H9 (cell line): ENCODE measurements at regions not wholly inside any gene's neighbourhood (a gene's known extent, or its start where the extent isn't known, plus 50 kb on each side); places are given as distances from the start of the nearest gene placed in this dataset.

Experiments used
- DNase-seq: peaks from one replicate; pipeline ENCODE4 v3.0.0-alpha.2; 2017
- H2AFZ ChIP-seq: one replicate; pipeline ENCODE4 v1.6.1; 2013; ENCODE audit warnings: mild to moderate bottlenecking, low read length, control low read depth, moderate library complexity
- H2AK5ac ChIP-seq: 2 replicates; pipeline ENCODE4 v1.6.1; 2013; ENCODE audit warnings: low read length, control low read depth, mixed read lengths; ENCODE audit not compliant: insufficient read length
- H2BK120ac ChIP-seq: one replicate; pipeline ENCODE4 v1.6.1; 2013; ENCODE audit warnings: low read depth, mild to moderate bottlenecking, low read length, control low read depth, inconsistent platforms; ENCODE audit not compliant: poor library complexity, severe bottlenecking
- H2BK12ac ChIP-seq: 2 replicates; pipeline ENCODE4 v1.6.1; 2013; ENCODE audit warnings: low read length, control low read depth, mixed read lengths, low read depth; ENCODE audit not compliant: insufficient read length
- H2BK15ac ChIP-seq: 2 replicates; pipeline ENCODE4 v1.6.1; 2013; ENCODE audit warnings: low read depth, low read length, control low read depth
- H2BK20ac ChIP-seq: one replicate; pipeline ENCODE4 v1.6.1; 2013; ENCODE audit warnings: low read depth, mild to moderate bottlenecking, low read length, control low read depth, inconsistent platforms; ENCODE audit not compliant: poor library complexity, severe bottlenecking
- H2BK5ac ChIP-seq: 2 replicates; pipeline ENCODE4 v1.6.1; 2013; ENCODE audit warnings: low read length, control low read depth, mixed read lengths; ENCODE audit not compliant: insufficient read length
- H3K14ac ChIP-seq: 2 replicates; pipeline ENCODE4 v1.6.1; 2013; ENCODE audit warnings: low read length, control low read depth; ENCODE audit not compliant: insufficient read depth
- H3K18ac ChIP-seq: 2 replicates; pipeline ENCODE4 v1.6.1; 2013; ENCODE audit warnings: low read depth, mild to moderate bottlenecking, mixed read lengths, low read length, control low read depth; ENCODE audit not compliant: insufficient read length
- H3K23ac ChIP-seq: 2 replicates; pipeline ENCODE4 v1.6.1; 2013; ENCODE audit warnings: low read length, control low read depth, mixed read lengths, low read depth; ENCODE audit not compliant: insufficient read length
- H3K23me2 ChIP-seq: 2 replicates; pipeline ENCODE4 v1.6.1; 2013; ENCODE audit warnings: low read depth, mild to moderate bottlenecking, mixed read lengths, low read length, control low read depth; ENCODE audit not compliant: insufficient read length, poor library complexity, severe bottlenecking
- H3K27ac ChIP-seq: 2 replicates; pipeline ENCODE4 v1.5.1; 2013; ENCODE audit warnings: low read length, control low read depth, mixed read lengths, low read depth; ENCODE audit not compliant: insufficient read length
- H3K27me3 ChIP-seq: 2 replicates; pipeline ENCODE4 v1.6.1; 2013; ENCODE audit warnings: low read length, control low read depth, inconsistent platforms; ENCODE audit not compliant: insufficient read depth
- H3K4ac ChIP-seq: 2 replicates; pipeline ENCODE4 v1.6.1; 2013; ENCODE audit warnings: low read depth, mild to moderate bottlenecking, control low read depth, inconsistent platforms, low read length, moderate library complexity
- H3K4me1 ChIP-seq: 2 replicates; pipeline ENCODE4 v1.6.1; 2013; ENCODE audit warnings: low read length, control low read depth, inconsistent platforms; ENCODE audit not compliant: insufficient read depth
- H3K4me2 ChIP-seq: 2 replicates; pipeline ENCODE4 v1.6.1; 2013; ENCODE audit warnings: low read length, control low read depth, mixed read lengths; ENCODE audit not compliant: insufficient read length, insufficient read depth
- H3K56ac ChIP-seq: 2 replicates; pipeline ENCODE4 v1.6.1; 2013; ENCODE audit warnings: low read depth, mild to moderate bottlenecking, mixed read lengths, low read length, control low read depth; ENCODE audit not compliant: insufficient read length
- H3K79me1 ChIP-seq: 2 replicates; pipeline ENCODE4 v1.6.1; 2013; ENCODE audit warnings: low read depth, mild to moderate bottlenecking, moderate library complexity, low read length, control low read depth, inconsistent platforms; ENCODE audit not compliant: insufficient read depth, poor library complexity, severe bottlenecking
- H3K79me2 ChIP-seq: 2 replicates; pipeline ENCODE4 v1.6.1; 2013; ENCODE audit warnings: low read length, control low read depth, inconsistent platforms; ENCODE audit not compliant: insufficient read depth
- H3K9ac ChIP-seq: 2 replicates; pipeline ENCODE4 v1.6.1; 2013; ENCODE audit warnings: low read length, control low read depth, mixed read lengths; ENCODE audit not compliant: insufficient read length; ENCODE audit errors: extremely low read depth
- H3K9me3 ChIP-seq: one replicate; pipeline ENCODE4 v1.6.1; 2013; ENCODE audit warnings: low read depth, low read length, inconsistent platforms; ENCODE audit not compliant: control insufficient read depth
- H3T11ph ChIP-seq: one replicate; pipeline ENCODE4 v1.6.1; 2013; ENCODE audit warnings: mild to moderate bottlenecking, low read length, control low read depth, inconsistent platforms
- H4K20me1 ChIP-seq: one replicate; pipeline ENCODE4 v1.6.1; 2013; ENCODE audit not compliant: control insufficient read depth, insufficient read length, insufficient read depth
- H4K5ac ChIP-seq: 2 replicates; pipeline ENCODE4 v1.6.1; 2013; ENCODE audit warnings: low read depth, mild to moderate bottlenecking, mixed read lengths, low read length, control low read depth; ENCODE audit not compliant: insufficient read length
- H4K8ac ChIP-seq: replicated peaks from 2 replicates; pipeline ENCODE4 v1.6.1; 2013; ENCODE audit warnings: low read length, control low read depth, mixed read lengths, low read depth; ENCODE audit not compliant: insufficient read length
- H4K91ac ChIP-seq: 2 replicates; pipeline ENCODE4 v1.6.1; 2013; ENCODE audit warnings: low read depth, mild to moderate bottlenecking, moderate library complexity, mixed read lengths, low read length, control low read depth; ENCODE audit not compliant: insufficient read length
- H3K27ac Mint-ChIP-seq, 3 experiments: 2 replicates in 2 of 3; 3 replicates in 1 of 3; pipeline ENCODE4 v1.8.0; 2020 to 2021; ENCODE audit warnings: mixed read lengths in 3 of 3, mild to moderate bottlenecking in 1 of 3, moderate library complexity in 1 of 3
- H3K27me3 Mint-ChIP-seq: 2 replicates; pipeline ENCODE4 v1.8.0; 2021; ENCODE audit warnings: low read depth, mild to moderate bottlenecking, moderate library complexity, mixed read lengths
- H3K36me3 Mint-ChIP-seq, 3 experiments: 2 replicates in 2 of 3; 3 replicates in 1 of 3; pipeline ENCODE4 v1.8.0; 2020 to 2021; ENCODE audit warnings: low read depth in 3 of 3, mixed read lengths in 3 of 3; ENCODE audit not compliant: insufficient read depth in 1 of 3
- H3K4me1 Mint-ChIP-seq, 2 experiments: 2 replicates each; pipeline ENCODE4 v1.8.0; 2020; ENCODE audit warnings: mixed read lengths in 2 of 2
- H3K4me3 Mint-ChIP-seq, 2 experiments: 2 replicates in 1 of 2; 3 replicates in 1 of 2; pipeline ENCODE4 v1.8.0; 2020 to 2021; ENCODE audit warnings: mild to moderate bottlenecking in 2 of 2, mixed read lengths in 2 of 2, moderate library complexity in 1 of 2
- H3K9me3 Mint-ChIP-seq, 2 experiments: 2 replicates in 1 of 2; 3 replicates in 1 of 2; pipeline ENCODE4 v1.8.0; 2020; ENCODE audit warnings: mild to moderate bottlenecking in 2 of 2, mixed read lengths in 2 of 2, moderate library complexity in 1 of 2
- WGBS: extraction: QIAGEN DNeasy Blood & Tissue Kit; methylation state at CpG from one replicate; pipeline ENCODE4 v1.1.7; 2013; ENCODE audit warnings: missing lambda C conversion rate, low lambda C conversion rate, mixed read lengths; ENCODE audit not compliant: insufficient read length; ENCODE audit errors: extremely low coverage; 5-methylcytosine and 5-hydroxymethylcytosine counted together
- TF ChIP-seq, protein P1 (sequence below): fragments of 200-600 bp; sonication (generic); conservative IDR thresholded peaks from 3 replicates; pipeline ENCODE4 v1.8.0; 2021; ENCODE audit warnings: antibody characterized with exemption, mild to moderate bottlenecking

- H3K79me1 ChIP-seq = no peaks in the 10 kb centered on the region
- no peak overlapping the region for H3K23ac ChIP-seq
- no peak overlapping the region for H2BK12ac ChIP-seq
These were observed 399.0 kb upstream of the AGA start for GRCh38 chr4:177841258-177841657.

More at GRCh38 chr4:177841258-177841657, 399.0 kb upstream of the AGA start:
- Histone ChIP-seq H3K9me3 (no peaks in the 10 kb centered on the region), H4K20me1 (no peaks in the 10 kb centered on the region), H2BK5ac (no peak overlapping the region), H3T11ph (no peak overlapping the region), H4K8ac (no peak overlapping the region), H3K23me2 (no peaks in the 10 kb centered on the region), H2BK120ac (no peak overlapping the region), H2AFZ (no peak overlapping the region), H3K27ac (no peak overlapping the region), H3K9ac (no peak overlapping the region), H3K4ac (no peak overlapping the region), H3K79me2 (no peaks in the 10 kb centered on the region), H2BK15ac (no peak overlapping the region), H4K91ac (no peak overlapping the region), H2AK5ac (no peak overlapping the region), H3K56ac (no peak overlapping the region), H3K4me1 (no peaks in the 10 kb centered on the region), H4K5ac (no peak overlapping the region), H3K4me2 (no peak overlapping the region), H3K14ac (no peak overlapping the region), H3K27me3 (no peaks in the 10 kb centered on the region), H2BK20ac (no peak overlapping the region), H3K18ac (no peak overlapping the region)
- H3K27ac Mint-ChIP-seq = peak overlapping the region in 1 of 3 experiments; percentile 44; a peak in 2 of 7 replicates
- no CpG with 5 or more reads among the region's 1 CpG for WGBS
- H3K36me3 Mint-ChIP-seq = no peaks in the 10 kb centered on the region; a peak in 1 of 7 replicates
- H3K4me1 Mint-ChIP-seq = peaks cover 7 to 8% of the 10 kb centered on the region in 2 experiments
- H3K4me3 Mint-ChIP-seq = no peak overlapping the region
- TF ChIP-seq, protein P1, sequence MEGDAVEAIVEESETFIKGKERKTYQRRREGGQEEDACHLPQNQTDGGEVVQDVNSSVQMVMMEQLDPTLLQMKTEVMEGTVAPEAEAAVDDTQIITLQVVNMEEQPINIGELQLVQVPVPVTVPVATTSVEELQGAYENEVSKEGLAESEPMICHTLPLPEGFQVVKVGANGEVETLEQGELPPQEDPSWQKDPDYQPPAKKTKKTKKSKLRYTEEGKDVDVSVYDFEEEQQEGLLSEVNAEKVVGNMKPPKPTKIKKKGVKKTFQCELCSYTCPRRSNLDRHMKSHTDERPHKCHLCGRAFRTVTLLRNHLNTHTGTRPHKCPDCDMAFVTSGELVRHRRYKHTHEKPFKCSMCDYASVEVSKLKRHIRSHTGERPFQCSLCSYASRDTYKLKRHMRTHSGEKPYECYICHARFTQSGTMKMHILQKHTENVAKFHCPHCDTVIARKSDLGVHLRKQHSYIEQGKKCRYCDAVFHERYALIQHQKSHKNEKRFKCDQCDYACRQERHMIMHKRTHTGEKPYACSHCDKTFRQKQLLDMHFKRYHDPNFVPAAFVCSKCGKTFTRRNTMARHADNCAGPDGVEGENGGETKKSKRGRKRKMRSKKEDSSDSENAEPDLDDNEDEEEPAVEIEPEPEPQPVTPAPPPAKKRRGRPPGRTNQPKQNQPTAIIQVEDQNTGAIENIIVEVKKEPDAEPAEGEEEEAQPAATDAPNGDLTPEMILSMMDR = no peak
- no peak for DNase-seq
- no peaks in the 10 kb centered on the region for H3K27me3 Mint-ChIP-seq
- no peaks in the 10 kb centered on the region; a peak in 1 of 5 replicates for H3K9me3 Mint-ChIP-seq
